H9 (cell line): ENCODE measurements at regions not wholly inside any gene's neighbourhood (a gene's known extent, or its start where the extent isn't known, plus 50 kb on each side); places are given as distances from the start of the nearest gene placed in this dataset.

Experiments
- DNase-seq: peaks from one replicate; pipeline ENCODE4 v3.0.0-alpha.2; 2017
- H2AFZ ChIP-seq: one replicate; pipeline ENCODE4 v1.6.1; 2013; ENCODE audit warnings: mild to moderate bottlenecking, low read length, control low read depth, moderate library complexity
- H2AK5ac ChIP-seq: 2 replicates; pipeline ENCODE4 v1.6.1; 2013; ENCODE audit warnings: low read length, control low read depth, mixed read lengths; ENCODE audit not compliant: insufficient read length
- H2BK120ac ChIP-seq: one replicate; pipeline ENCODE4 v1.6.1; 2013; ENCODE audit warnings: low read depth, mild to moderate bottlenecking, low read length, control low read depth, inconsistent platforms; ENCODE audit not compliant: poor library complexity, severe bottlenecking
- H2BK12ac ChIP-seq: 2 replicates; pipeline ENCODE4 v1.6.1; 2013; ENCODE audit warnings: low read length, control low read depth, mixed read lengths, low read depth; ENCODE audit not compliant: insufficient read length
- H2BK15ac ChIP-seq: 2 replicates; pipeline ENCODE4 v1.6.1; 2013; ENCODE audit warnings: low read depth, low read length, control low read depth
- H2BK20ac ChIP-seq: one replicate; pipeline ENCODE4 v1.6.1; 2013; ENCODE audit warnings: low read depth, mild to moderate bottlenecking, low read length, control low read depth, inconsistent platforms; ENCODE audit not compliant: poor library complexity, severe bottlenecking
- H2BK5ac ChIP-seq: 2 replicates; pipeline ENCODE4 v1.6.1; 2013; ENCODE audit warnings: low read length, control low read depth, mixed read lengths; ENCODE audit not compliant: insufficient read length
- H3K14ac ChIP-seq: 2 replicates; pipeline ENCODE4 v1.6.1; 2013; ENCODE audit warnings: low read length, control low read depth; ENCODE audit not compliant: insufficient read depth
- H3K18ac ChIP-seq: 2 replicates; pipeline ENCODE4 v1.6.1; 2013; ENCODE audit warnings: low read depth, mild to moderate bottlenecking, mixed read lengths, low read length, control low read depth; ENCODE audit not compliant: insufficient read length
- H3K23ac ChIP-seq: 2 replicates; pipeline ENCODE4 v1.6.1; 2013; ENCODE audit warnings: low read length, control low read depth, mixed read lengths, low read depth; ENCODE audit not compliant: insufficient read length
- H3K23me2 ChIP-seq: 2 replicates; pipeline ENCODE4 v1.6.1; 2013; ENCODE audit warnings: low read depth, mild to moderate bottlenecking, mixed read lengths, low read length, control low read depth; ENCODE audit not compliant: insufficient read length, poor library complexity, severe bottlenecking
- H3K27ac ChIP-seq: 2 replicates; pipeline ENCODE4 v1.5.1; 2013; ENCODE audit warnings: low read length, control low read depth, mixed read lengths, low read depth; ENCODE audit not compliant: insufficient read length
- H3K27me3 ChIP-seq: 2 replicates; pipeline ENCODE4 v1.6.1; 2013; ENCODE audit warnings: low read length, control low read depth, inconsistent platforms; ENCODE audit not compliant: insufficient read depth
- H3K4ac ChIP-seq: 2 replicates; pipeline ENCODE4 v1.6.1; 2013; ENCODE audit warnings: low read depth, mild to moderate bottlenecking, control low read depth, inconsistent platforms, low read length, moderate library complexity
- H3K4me1 ChIP-seq: 2 replicates; pipeline ENCODE4 v1.6.1; 2013; ENCODE audit warnings: low read length, control low read depth, inconsistent platforms; ENCODE audit not compliant: insufficient read depth
- H3K4me2 ChIP-seq: 2 replicates; pipeline ENCODE4 v1.6.1; 2013; ENCODE audit warnings: low read length, control low read depth, mixed read lengths; ENCODE audit not compliant: insufficient read length, insufficient read depth
- H3K56ac ChIP-seq: 2 replicates; pipeline ENCODE4 v1.6.1; 2013; ENCODE audit warnings: low read depth, mild to moderate bottlenecking, mixed read lengths, low read length, control low read depth; ENCODE audit not compliant: insufficient read length
- H3K79me1 ChIP-seq: 2 replicates; pipeline ENCODE4 v1.6.1; 2013; ENCODE audit warnings: low read depth, mild to moderate bottlenecking, moderate library complexity, low read length, control low read depth, inconsistent platforms; ENCODE audit not compliant: insufficient read depth, poor library complexity, severe bottlenecking
- H3K79me2 ChIP-seq: 2 replicates; pipeline ENCODE4 v1.6.1; 2013; ENCODE audit warnings: low read length, control low read depth, inconsistent platforms; ENCODE audit not compliant: insufficient read depth
- H3K9ac ChIP-seq: 2 replicates; pipeline ENCODE4 v1.6.1; 2013; ENCODE audit warnings: low read length, control low read depth, mixed read lengths; ENCODE audit not compliant: insufficient read length; ENCODE audit errors: extremely low read depth
- H3K9me3 ChIP-seq: one replicate; pipeline ENCODE4 v1.6.1; 2013; ENCODE audit warnings: low read depth, low read length, inconsistent platforms; ENCODE audit not compliant: control insufficient read depth
- H3T11ph ChIP-seq: one replicate; pipeline ENCODE4 v1.6.1; 2013; ENCODE audit warnings: mild to moderate bottlenecking, low read length, control low read depth, inconsistent platforms
- H4K20me1 ChIP-seq: one replicate; pipeline ENCODE4 v1.6.1; 2013; ENCODE audit not compliant: control insufficient read depth, insufficient read length, insufficient read depth
- H4K5ac ChIP-seq: 2 replicates; pipeline ENCODE4 v1.6.1; 2013; ENCODE audit warnings: low read depth, mild to moderate bottlenecking, mixed read lengths, low read length, control low read depth; ENCODE audit not compliant: insufficient read length
- H4K8ac ChIP-seq: replicated peaks from 2 replicates; pipeline ENCODE4 v1.6.1; 2013; ENCODE audit warnings: low read length, control low read depth, mixed read lengths, low read depth; ENCODE audit not compliant: insufficient read length
- H4K91ac ChIP-seq: 2 replicates; pipeline ENCODE4 v1.6.1; 2013; ENCODE audit warnings: low read depth, mild to moderate bottlenecking, moderate library complexity, mixed read lengths, low read length, control low read depth; ENCODE audit not compliant: insufficient read length
- H3K27ac Mint-ChIP-seq, 3 experiments: 2 replicates in 2 of 3; 3 replicates in 1 of 3; pipeline ENCODE4 v1.8.0; 2020 to 2021; ENCODE audit warnings: mixed read lengths in 3 of 3, mild to moderate bottlenecking in 1 of 3, moderate library complexity in 1 of 3
- H3K27me3 Mint-ChIP-seq: 2 replicates; pipeline ENCODE4 v1.8.0; 2021; ENCODE audit warnings: low read depth, mild to moderate bottlenecking, moderate library complexity, mixed read lengths
- H3K36me3 Mint-ChIP-seq, 3 experiments: 2 replicates in 2 of 3; 3 replicates in 1 of 3; pipeline ENCODE4 v1.8.0; 2020 to 2021; ENCODE audit warnings: low read depth in 3 of 3, mixed read lengths in 3 of 3; ENCODE audit not compliant: insufficient read depth in 1 of 3
- H3K4me1 Mint-ChIP-seq, 2 experiments: 2 replicates each; pipeline ENCODE4 v1.8.0; 2020; ENCODE audit warnings: mixed read lengths in 2 of 2
- H3K4me3 Mint-ChIP-seq, 2 experiments: 2 replicates in 1 of 2; 3 replicates in 1 of 2; pipeline ENCODE4 v1.8.0; 2020 to 2021; ENCODE audit warnings: mild to moderate bottlenecking in 2 of 2, mixed read lengths in 2 of 2, moderate library complexity in 1 of 2
- H3K9me3 Mint-ChIP-seq, 2 experiments: 2 replicates in 1 of 2; 3 replicates in 1 of 2; pipeline ENCODE4 v1.8.0; 2020; ENCODE audit warnings: mild to moderate bottlenecking in 2 of 2, mixed read lengths in 2 of 2, moderate library complexity in 1 of 2
- WGBS: extraction: QIAGEN DNeasy Blood & Tissue Kit; methylation state at CpG from one replicate; pipeline ENCODE4 v1.1.7; 2013; ENCODE audit warnings: missing lambda C conversion rate, low lambda C conversion rate, mixed read lengths; ENCODE audit not compliant: insufficient read length; ENCODE audit errors: extremely low coverage; 5-methylcytosine and 5-hydroxymethylcytosine counted together
- TF ChIP-seq, protein P1 (sequence below): fragments of 200-600 bp; sonication (generic); conservative IDR thresholded peaks from 3 replicates; pipeline ENCODE4 v1.8.0; 2021; ENCODE audit warnings: antibody characterized with exemption, mild to moderate bottlenecking

DNA sequence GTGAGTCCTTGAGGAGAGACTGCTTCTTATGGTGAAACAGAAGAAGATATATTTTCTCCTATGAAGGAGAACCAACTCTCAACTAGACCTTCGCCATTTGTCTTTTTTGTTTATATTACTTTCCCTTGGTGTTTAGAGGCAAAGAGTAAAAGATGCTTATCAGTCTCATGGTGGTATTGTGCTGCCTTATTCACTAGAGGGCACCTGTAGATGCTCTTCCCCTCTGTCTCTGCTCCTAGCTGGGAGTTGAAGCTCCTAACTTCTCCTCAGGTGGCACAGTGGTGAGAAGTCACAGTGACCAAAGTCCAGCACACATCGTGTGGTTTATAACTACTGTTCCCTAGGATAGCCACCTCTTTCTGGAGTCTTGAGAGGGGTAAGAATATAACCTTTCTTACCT is 1359.6 kb downstream of the PLA2G4A start:
- H2AFZ ChIP-seq, result no peak overlapping the region
- H3K27me3 ChIP-seq, result no peaks in the 10 kb centered on the region
- no CpG with 5 or more reads among the region's 2 CpGs for WGBS
- no peak overlapping the region for H2BK120ac ChIP-seq
- H3K36me3 Mint-ChIP-seq, result peaks cover 0 to 7% (median 4%) of the 10 kb centered on the region in 3 experiments; a peak in 2 of 7 replicates
- H3K79me1 ChIP-seq, result no peaks in the 10 kb centered on the region
- no peak overlapping the region for H4K5ac ChIP-seq
- no peak overlapping the region for H2AK5ac ChIP-seq
- H3K9ac ChIP-seq, result no peak overlapping the region
- H3K4me1 Mint-ChIP-seq, result no peaks in the 10 kb centered on the region
- H3K56ac ChIP-seq, result no peak overlapping the region
- no peak for DNase-seq
- H2BK20ac ChIP-seq, result no peak overlapping the region
- H3K4me2 ChIP-seq, result no peak overlapping the region
- H2BK15ac ChIP-seq, result no peak overlapping the region
- no peak overlapping the region for H3K4me3 Mint-ChIP-seq
- H3K27me3 Mint-ChIP-seq, result no peaks in the 10 kb centered on the region
- H3K9me3 Mint-ChIP-seq, result peaks cover 8 to 10% of the 10 kb centered on the region in 2 experiments; a peak in 4 of 5 replicates
- H3K23ac ChIP-seq, result no peak overlapping the region
- TF ChIP-seq, protein P1, sequence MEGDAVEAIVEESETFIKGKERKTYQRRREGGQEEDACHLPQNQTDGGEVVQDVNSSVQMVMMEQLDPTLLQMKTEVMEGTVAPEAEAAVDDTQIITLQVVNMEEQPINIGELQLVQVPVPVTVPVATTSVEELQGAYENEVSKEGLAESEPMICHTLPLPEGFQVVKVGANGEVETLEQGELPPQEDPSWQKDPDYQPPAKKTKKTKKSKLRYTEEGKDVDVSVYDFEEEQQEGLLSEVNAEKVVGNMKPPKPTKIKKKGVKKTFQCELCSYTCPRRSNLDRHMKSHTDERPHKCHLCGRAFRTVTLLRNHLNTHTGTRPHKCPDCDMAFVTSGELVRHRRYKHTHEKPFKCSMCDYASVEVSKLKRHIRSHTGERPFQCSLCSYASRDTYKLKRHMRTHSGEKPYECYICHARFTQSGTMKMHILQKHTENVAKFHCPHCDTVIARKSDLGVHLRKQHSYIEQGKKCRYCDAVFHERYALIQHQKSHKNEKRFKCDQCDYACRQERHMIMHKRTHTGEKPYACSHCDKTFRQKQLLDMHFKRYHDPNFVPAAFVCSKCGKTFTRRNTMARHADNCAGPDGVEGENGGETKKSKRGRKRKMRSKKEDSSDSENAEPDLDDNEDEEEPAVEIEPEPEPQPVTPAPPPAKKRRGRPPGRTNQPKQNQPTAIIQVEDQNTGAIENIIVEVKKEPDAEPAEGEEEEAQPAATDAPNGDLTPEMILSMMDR, result peak; percentile 40; the same call in 2 of the 3 replicates
- H3K9me3 ChIP-seq, result no peaks in the 10 kb centered on the region
- no peak overlapping the region for H2BK12ac ChIP-seq
- no peak overlapping the region for H2BK5ac ChIP-seq
- H4K8ac ChIP-seq, result no peak overlapping the region
- H3K23me2 ChIP-seq, result no peaks in the 10 kb centered on the region
- H3K14ac ChIP-seq, result no peak overlapping the region
- no peak overlapping the region for H4K91ac ChIP-seq
- no peak overlapping the region for H3K27ac Mint-ChIP-seq
- H3K18ac ChIP-seq, result no peak overlapping the region
- H3K79me2 ChIP-seq, result no peaks in the 10 kb centered on the region
- H3K4me1 ChIP-seq, result no peaks in the 10 kb centered on the region
- no peak overlapping the region for H3K4ac ChIP-seq
- no peaks in the 10 kb centered on the region for H4K20me1 ChIP-seq
- no peak overlapping the region for H3T11ph ChIP-seq
- no peak overlapping the region for H3K27ac ChIP-seq
